ENCODE measurements at regions not wholly inside any gene's neighbourhood (a gene's known extent, or its start where the extent isn't known, plus 50 kb on each side); places are given as distances from the start of the nearest gene placed in this dataset.

DNA sequence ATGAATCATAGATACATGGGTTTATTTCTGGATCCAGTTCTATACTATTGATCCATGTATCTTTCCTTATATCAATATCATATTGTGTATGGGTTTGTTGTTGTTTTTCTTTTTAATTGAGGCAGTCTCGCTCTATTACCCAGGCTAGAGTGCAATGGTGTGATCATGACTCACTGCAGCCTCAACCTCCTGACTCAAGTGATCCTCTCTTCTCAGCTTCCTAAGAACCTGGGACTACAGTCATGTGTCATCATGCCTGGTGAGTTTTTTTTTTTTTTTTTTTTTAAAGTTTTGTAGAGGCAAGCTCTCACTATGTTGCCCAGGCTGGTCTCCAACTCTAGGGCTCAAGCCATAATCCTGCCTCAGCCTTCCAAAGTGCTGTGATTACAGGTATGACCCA is 1589.4 kb upstream of the TENM4 start:
- TF ChIP-seq, protein P1, sequence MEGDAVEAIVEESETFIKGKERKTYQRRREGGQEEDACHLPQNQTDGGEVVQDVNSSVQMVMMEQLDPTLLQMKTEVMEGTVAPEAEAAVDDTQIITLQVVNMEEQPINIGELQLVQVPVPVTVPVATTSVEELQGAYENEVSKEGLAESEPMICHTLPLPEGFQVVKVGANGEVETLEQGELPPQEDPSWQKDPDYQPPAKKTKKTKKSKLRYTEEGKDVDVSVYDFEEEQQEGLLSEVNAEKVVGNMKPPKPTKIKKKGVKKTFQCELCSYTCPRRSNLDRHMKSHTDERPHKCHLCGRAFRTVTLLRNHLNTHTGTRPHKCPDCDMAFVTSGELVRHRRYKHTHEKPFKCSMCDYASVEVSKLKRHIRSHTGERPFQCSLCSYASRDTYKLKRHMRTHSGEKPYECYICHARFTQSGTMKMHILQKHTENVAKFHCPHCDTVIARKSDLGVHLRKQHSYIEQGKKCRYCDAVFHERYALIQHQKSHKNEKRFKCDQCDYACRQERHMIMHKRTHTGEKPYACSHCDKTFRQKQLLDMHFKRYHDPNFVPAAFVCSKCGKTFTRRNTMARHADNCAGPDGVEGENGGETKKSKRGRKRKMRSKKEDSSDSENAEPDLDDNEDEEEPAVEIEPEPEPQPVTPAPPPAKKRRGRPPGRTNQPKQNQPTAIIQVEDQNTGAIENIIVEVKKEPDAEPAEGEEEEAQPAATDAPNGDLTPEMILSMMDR (IDR thresholded peaks at IDR 0.05; ENCODE audit: insufficient read depth, low read length, poor library complexity, severe bottlenecking): no peak
- no peaks in the 10 kb centered on the region for H3K27me3 ChIP-seq (replicated peaks; ENCODE audit: control insufficient read depth, insufficient read depth, low read length)
- no peak overlapping the region for H3K4me3 ChIP-seq (replicated peaks; ENCODE audit: low read depth, low read length)
- no peak for DNase-seq (ENCODE audit: extremely low read depth, insufficient read length)
- H3K36me3 ChIP-seq (ENCODE audit: control insufficient read depth, insufficient read depth, low read length): no peaks in the 10 kb centered on the region

DNA sequence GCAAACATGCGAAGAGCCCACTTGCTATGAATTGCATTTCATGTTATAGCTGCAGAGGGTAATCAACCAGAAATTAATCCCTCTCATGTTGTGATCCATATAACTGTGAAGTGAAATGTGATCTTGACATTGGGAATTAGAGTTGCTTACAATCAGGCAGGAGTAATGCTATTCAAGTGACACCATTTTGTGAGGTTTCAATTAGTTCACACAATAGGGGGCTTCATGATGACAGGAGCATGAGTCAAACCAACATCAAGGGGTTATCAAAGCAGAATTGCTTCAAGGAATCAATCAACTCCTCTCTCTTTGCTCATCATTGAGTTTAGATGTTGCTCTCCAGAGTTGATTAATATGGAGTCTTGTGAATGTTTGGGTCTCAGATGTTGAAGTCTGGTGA is 1585.2 kb upstream of the TENM4 start:
- TF ChIP-seq, protein P1 (IDR thresholded peaks at IDR 0.05; ENCODE audit: insufficient read depth, low read length, poor library complexity, severe bottlenecking): no peak
- Histone ChIP-seq H3K27me3 (replicated peaks; ENCODE audit: control insufficient read depth, insufficient read depth, low read length) (no peaks in the 10 kb centered on the region), H3K4me3 (replicated peaks; ENCODE audit: low read depth, low read length) (no peak overlapping the region), H3K36me3 (ENCODE audit: control insufficient read depth, insufficient read depth, low read length) (no peaks in the 10 kb centered on the region)
- no peak for DNase-seq (ENCODE audit: extremely low read depth, insufficient read length)

DNA sequence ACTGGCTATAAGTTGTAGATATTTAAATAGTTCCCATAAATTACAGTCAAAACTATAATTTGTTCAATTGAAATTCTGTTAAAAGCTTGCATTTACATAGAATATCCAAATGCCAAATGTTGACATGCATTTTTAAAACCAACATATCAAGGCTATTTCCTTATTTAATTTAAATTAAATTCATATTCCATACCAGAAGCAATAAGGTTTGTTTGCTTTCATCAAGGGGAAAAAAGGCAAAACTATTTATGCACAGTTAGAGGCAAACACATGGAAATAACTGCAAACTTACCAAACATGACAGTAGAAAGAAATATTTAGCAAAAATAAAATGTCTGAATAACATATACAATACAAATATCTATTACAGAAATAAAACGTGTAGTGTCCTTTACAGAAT is 1581.2 kb upstream of the TENM4 start:
- DNase-seq (ENCODE audit: extremely low read depth, insufficient read length): no peak
- Histone ChIP-seq H3K36me3 (ENCODE audit: control insufficient read depth, insufficient read depth, low read length) (no peaks in the 10 kb centered on the region), H3K27me3 (replicated peaks; ENCODE audit: control insufficient read depth, insufficient read depth, low read length) (no peaks in the 10 kb centered on the region), H3K4me3 (replicated peaks; ENCODE audit: low read depth, low read length) (no peak overlapping the region)
- TF ChIP-seq, protein P1 (IDR thresholded peaks at IDR 0.05; ENCODE audit: insufficient read depth, low read length, poor library complexity, severe bottlenecking): no peak

- Histone ChIP-seq H3K4me3 (replicated peaks; ENCODE audit: low read depth, low read length) (no peak overlapping the region), H3K36me3 (ENCODE audit: control insufficient read depth, insufficient read depth, low read length) (no peaks in the 10 kb centered on the region), H3K27me3 (replicated peaks; ENCODE audit: control insufficient read depth, insufficient read depth, low read length) (no peaks in the 10 kb centered on the region)
- DNase-seq (ENCODE audit: extremely low read depth, insufficient read length): no peak
- TF ChIP-seq, protein P1 (IDR thresholded peaks at IDR 0.05; ENCODE audit: insufficient read depth, low read length, poor library complexity, severe bottlenecking): no peak
Observed at GRCh38 chr11:81010631-81011030, 1569.8 kb upstream of the TENM4 start.

GRCh38 chr11:81007046-81007445 is 1566.2 kb upstream of the TENM4 start:
- H3K27me3 ChIP-seq (replicated peaks; ENCODE audit: control insufficient read depth, insufficient read depth, low read length): no peaks in the 10 kb centered on the region
- DNase-seq (ENCODE audit: extremely low read depth, insufficient read length): no peak
- no peak overlapping the region for H3K4me3 ChIP-seq (replicated peaks; ENCODE audit: low read depth, low read length)
- H3K36me3 ChIP-seq (ENCODE audit: control insufficient read depth, insufficient read depth, low read length): no peaks in the 10 kb centered on the region
- TF ChIP-seq, protein P1 (IDR thresholded peaks at IDR 0.05; ENCODE audit: insufficient read depth, low read length, poor library complexity, severe bottlenecking): no peak

DNA sequence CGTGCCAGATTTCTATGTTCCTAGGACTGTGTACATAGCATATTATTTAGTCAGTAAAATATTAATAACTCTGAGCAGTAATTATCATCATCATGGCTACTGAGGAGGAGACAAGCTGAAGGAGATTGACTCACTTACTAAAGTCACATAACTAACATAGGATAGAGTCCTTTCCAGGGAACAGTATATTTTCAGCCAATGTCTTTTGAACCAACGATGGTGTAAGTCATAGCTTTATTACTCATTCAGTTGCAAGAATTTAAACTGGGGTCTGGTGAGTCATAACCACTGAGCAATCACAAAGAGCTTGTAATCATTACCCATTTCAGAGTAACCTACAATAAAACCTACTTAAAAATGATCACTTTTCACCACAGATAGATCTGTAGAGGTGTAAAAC is 1564.8 kb upstream of the TENM4 start:
- H3K36me3 ChIP-seq (ENCODE audit: control insufficient read depth, insufficient read depth, low read length): no peaks in the 10 kb centered on the region
- H3K27me3 ChIP-seq (replicated peaks; ENCODE audit: control insufficient read depth, insufficient read depth, low read length): no peaks in the 10 kb centered on the region
- DNase-seq (ENCODE audit: extremely low read depth, insufficient read length): no peak
- TF ChIP-seq, protein P1 (IDR thresholded peaks at IDR 0.05; ENCODE audit: insufficient read depth, low read length, poor library complexity, severe bottlenecking): no peak
- H3K4me3 ChIP-seq (replicated peaks; ENCODE audit: low read depth, low read length): no peak overlapping the region

Measured in GM06990 (cell line).